Fibroblast of lung (primary cell): ENCODE measurements at regions not wholly inside any gene's neighbourhood (a gene's known extent, or its start where the extent isn't known, plus 50 kb on each side); places are given as distances from the start of the nearest gene placed in this dataset.

Source experiments
- DNase-seq, 2 donors: peaks; one replicate each; pipeline versions ENCODE4 v3.0.0 to v3.0.0-alpha.2; 2010; ENCODE audit warnings: low read depth in 2 of 2
- H2AFZ ChIP-seq: 2 replicates; pipeline ENCODE4 v1.5.1; 2012; ENCODE audit warnings: low read length, control low read depth, inconsistent platforms
- H3K27ac ChIP-seq: 2 replicates; pipeline ENCODE4 v1.5.1; 2011; ENCODE audit warnings: low read length, control low read depth; ENCODE audit not compliant: insufficient read depth
- H3K27me3 ChIP-seq: 2 replicates; pipeline ENCODE4 v1.5.1; 2011; ENCODE audit warnings: mild to moderate bottlenecking, low read length; ENCODE audit not compliant: control insufficient read depth, insufficient read depth
- H3K36me3 ChIP-seq: 2 replicates; pipeline ENCODE4 v1.5.1; 2011; ENCODE audit warnings: low read length; ENCODE audit not compliant: control insufficient read depth, insufficient read depth
- H3K4me1 ChIP-seq: 2 replicates; pipeline ENCODE4 v1.5.1; 2011; ENCODE audit warnings: low read length; ENCODE audit not compliant: control insufficient read depth, insufficient read depth; ENCODE audit errors: extremely low read depth
- H3K4me2 ChIP-seq: 2 replicates; pipeline ENCODE4 v1.5.1; 2011; ENCODE audit warnings: low read length, control low read depth; ENCODE audit not compliant: insufficient read depth; ENCODE audit errors: extremely low read depth
- H3K4me3 ChIP-seq, 4 experiments: fragments of 200-600 bp in 1 of 4; sonication (generic) in 1 of 4; replicated peaks in 1 of 4; 2 replicates each; pipeline ENCODE4 v1.5.1; 2011 to 2016; ENCODE audit warnings: low read length in 4 of 4, low read depth in 3 of 4, mild to moderate bottlenecking in 3 of 4, control low read depth in 2 of 4, inconsistent platforms in 1 of 4, mixed read lengths in 1 of 4; ENCODE audit not compliant: insufficient read depth in 1 of 4; ENCODE audit errors: control extremely low read depth in 1 of 4
- H3K79me2 ChIP-seq: 2 replicates; pipeline ENCODE4 v1.5.1; 2012; ENCODE audit warnings: mild to moderate bottlenecking, low read length, inconsistent platforms; ENCODE audit not compliant: control insufficient read depth, insufficient read depth
- H3K9ac ChIP-seq: 2 replicates; pipeline ENCODE4 v1.5.1; 2011; ENCODE audit warnings: mild to moderate bottlenecking, low read length, control low read depth; ENCODE audit not compliant: insufficient read depth
- H3K9me3 ChIP-seq: 2 replicates; pipeline ENCODE4 v1.5.1; 2012; ENCODE audit warnings: low read depth, low read length; ENCODE audit not compliant: control insufficient read depth, insufficient read depth
- H4K20me1 ChIP-seq: 2 replicates; pipeline ENCODE4 v1.5.1; 2011; ENCODE audit warnings: low read length; ENCODE audit not compliant: control insufficient read depth, insufficient read depth; ENCODE audit errors: extremely low read depth
- EZH2 ChIP-seq: IDR thresholded peaks from 2 replicates; pipeline ENCODE4 v1.5.1; 2012; ENCODE audit warnings: low read length, control low read depth, mild to moderate bottlenecking; ENCODE audit errors: missing control alignments
- TF ChIP-seq, protein P1 (sequence below), 2 donors: IDR thresholded peaks in 1 of 2; conservative IDR thresholded peaks in 1 of 2; 1 replicate in 1 of 2; 2 replicates in 1 of 2; pipeline ENCODE4 v1.5.1; 2011 to 2012; ENCODE audit warnings: low read length in 2 of 2, control low read depth in 1 of 2, inconsistent platforms in 1 of 2, low read depth in 1 of 2, mild to moderate bottlenecking in 1 of 2

DNA sequence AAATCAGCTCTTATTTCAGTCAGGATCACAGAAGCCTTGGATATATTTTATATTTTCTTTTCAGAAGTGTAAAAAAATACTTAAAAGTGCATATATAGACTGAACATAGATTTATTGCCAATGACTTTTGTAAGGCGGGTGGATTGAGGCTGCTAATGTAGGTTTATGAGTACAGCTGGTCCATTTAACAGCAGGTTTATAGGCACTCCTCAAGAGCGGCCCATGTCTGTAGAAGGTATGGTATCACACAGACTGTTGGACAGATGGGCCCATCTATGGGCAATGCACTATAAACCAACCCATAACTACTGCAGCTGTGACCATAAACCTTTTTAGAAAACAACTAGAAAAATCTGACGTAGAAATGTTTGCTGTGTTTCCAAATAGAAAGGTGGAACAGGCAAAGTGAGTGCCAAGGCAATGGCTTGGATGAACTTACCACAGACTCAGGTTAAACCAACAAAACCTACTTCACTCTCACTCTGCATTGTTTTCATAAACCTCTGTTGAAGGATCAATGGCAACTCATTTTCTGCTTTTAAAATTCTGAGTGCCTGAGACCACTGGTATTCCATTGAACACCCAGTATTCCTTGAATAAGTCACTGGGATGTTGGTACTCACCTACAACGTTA lies 170.6 kb upstream of the EYA4 start:
- Histone ChIP-seq H3K36me3 (no peaks in the 10 kb centered on the region), H2AFZ (no peak overlapping the region), H3K4me2 (no peak overlapping the region), H3K9ac (no peak overlapping the region), H3K27me3 (no peaks in the 10 kb centered on the region), H3K79me2 (no peaks in the 10 kb centered on the region), H3K4me1 (no peaks in the 10 kb centered on the region), H3K9me3 (no peaks in the 10 kb centered on the region), H3K27ac (no peak overlapping the region), H3K4me3 (no peak overlapping the region), H4K20me1 (no peaks in the 10 kb centered on the region)
- TF ChIP-seq, protein P1, sequence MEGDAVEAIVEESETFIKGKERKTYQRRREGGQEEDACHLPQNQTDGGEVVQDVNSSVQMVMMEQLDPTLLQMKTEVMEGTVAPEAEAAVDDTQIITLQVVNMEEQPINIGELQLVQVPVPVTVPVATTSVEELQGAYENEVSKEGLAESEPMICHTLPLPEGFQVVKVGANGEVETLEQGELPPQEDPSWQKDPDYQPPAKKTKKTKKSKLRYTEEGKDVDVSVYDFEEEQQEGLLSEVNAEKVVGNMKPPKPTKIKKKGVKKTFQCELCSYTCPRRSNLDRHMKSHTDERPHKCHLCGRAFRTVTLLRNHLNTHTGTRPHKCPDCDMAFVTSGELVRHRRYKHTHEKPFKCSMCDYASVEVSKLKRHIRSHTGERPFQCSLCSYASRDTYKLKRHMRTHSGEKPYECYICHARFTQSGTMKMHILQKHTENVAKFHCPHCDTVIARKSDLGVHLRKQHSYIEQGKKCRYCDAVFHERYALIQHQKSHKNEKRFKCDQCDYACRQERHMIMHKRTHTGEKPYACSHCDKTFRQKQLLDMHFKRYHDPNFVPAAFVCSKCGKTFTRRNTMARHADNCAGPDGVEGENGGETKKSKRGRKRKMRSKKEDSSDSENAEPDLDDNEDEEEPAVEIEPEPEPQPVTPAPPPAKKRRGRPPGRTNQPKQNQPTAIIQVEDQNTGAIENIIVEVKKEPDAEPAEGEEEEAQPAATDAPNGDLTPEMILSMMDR (conservative IDR thresholded peaks at IDR 0.05 in 1 of 2, IDR thresholded peaks at IDR 0.05 in 1 of 2; ENCODE audit: low read depth in 1 of 2, low read length in 2 of 2): no peak
- no peak for TF ChIP-seq EZH2
- DNase-seq: no peak

DNA sequence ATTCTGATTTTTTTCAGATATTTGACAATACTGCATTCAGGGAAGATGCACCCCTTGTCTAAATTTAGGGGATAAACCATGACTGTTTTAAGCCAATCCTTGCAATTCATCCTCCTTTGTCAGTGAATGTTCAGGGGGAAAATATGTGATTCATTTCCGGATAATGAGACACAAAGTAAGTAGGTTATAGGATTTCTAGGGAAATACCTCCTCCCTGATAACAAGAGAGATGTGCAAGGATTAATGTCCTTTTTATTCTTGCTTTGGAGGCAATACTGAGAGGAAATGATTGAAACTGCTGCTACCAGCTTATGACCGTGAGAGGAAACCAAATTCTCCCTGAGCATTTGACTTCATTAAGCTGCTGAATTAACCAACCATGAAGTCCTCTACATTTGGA lies 161.3 kb upstream of the EYA4 start:
- Histone ChIP-seq H3K36me3 (no peaks in the 10 kb centered on the region), H3K27ac (no peak overlapping the region), H2AFZ (no peak overlapping the region), H4K20me1 (no peaks in the 10 kb centered on the region), H3K27me3 (no peaks in the 10 kb centered on the region), H3K4me3 (no peak overlapping the region), H3K9me3 (no peaks in the 10 kb centered on the region), H3K9ac (no peak overlapping the region), H3K4me1 (no peaks in the 10 kb centered on the region), H3K4me2 (no peak overlapping the region), H3K79me2 (no peaks in the 10 kb centered on the region)
- DNase-seq: no peak
- TF ChIP-seq, protein P1 (conservative IDR thresholded peaks at IDR 0.05 in 1 of 2, IDR thresholded peaks at IDR 0.05 in 1 of 2; ENCODE audit: low read depth in 1 of 2, low read length in 2 of 2): no peak
- no peak for TF ChIP-seq EZH2

DNA sequence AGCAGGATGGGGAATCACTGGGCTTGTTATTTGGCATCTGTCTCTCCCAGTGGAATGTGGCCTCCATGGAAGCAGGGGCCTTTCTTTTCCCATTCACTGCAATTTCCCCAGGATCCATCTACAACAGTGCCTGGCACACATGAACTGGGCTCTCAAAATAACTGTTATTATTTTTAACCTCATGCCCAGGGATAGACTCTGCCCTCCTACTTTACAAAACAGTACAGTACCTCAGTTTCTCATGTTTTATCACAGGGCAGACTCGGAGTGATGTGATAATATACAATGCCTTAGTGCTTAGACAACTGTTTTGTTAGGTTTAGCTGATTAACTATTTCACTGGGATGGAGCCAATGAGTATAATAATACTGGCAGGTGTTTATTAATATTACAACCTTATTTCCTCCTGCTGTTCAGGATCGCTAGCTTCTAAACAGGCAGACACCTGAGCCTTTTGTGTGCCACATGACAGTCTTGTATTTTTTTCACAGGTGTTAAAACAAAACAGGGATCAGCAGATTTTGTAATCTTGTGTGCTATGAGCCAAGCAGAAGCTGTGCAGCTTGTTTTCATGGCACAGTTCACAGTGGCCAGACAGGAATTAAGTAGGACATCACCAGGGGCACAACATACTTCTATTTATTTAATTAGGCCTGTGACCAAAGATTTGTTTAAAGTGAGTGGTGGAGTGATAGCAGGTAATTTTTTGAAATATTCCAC lies 157.7 kb upstream of the EYA4 start:
- Histone ChIP-seq H3K27ac (no peak overlapping the region), H3K9me3 (no peaks in the 10 kb centered on the region), H3K36me3 (no peaks in the 10 kb centered on the region), H3K4me1 (no peaks in the 10 kb centered on the region), H3K4me3 (no peak overlapping the region), H3K27me3 (no peaks in the 10 kb centered on the region), H3K4me2 (no peak overlapping the region), H4K20me1 (no peaks in the 10 kb centered on the region), H3K79me2 (no peaks in the 10 kb centered on the region), H3K9ac (no peak overlapping the region), H2AFZ (no peak overlapping the region)
- TF ChIP-seq, protein P1 (conservative IDR thresholded peaks at IDR 0.05 in 1 of 2, IDR thresholded peaks at IDR 0.05 in 1 of 2; ENCODE audit: low read depth in 1 of 2, low read length in 2 of 2): no peak
- TF ChIP-seq EZH2: no peak
- no peak for DNase-seq
